T-helper 9 cell (primary cell): ENCODE measurements at regions not wholly inside any gene's neighbourhood (a gene's known extent, or its start where the extent isn't known, plus 50 kb on each side); places are given as distances from the start of the nearest gene placed in this dataset.

Source experiments
- DNase-seq: peaks from one replicate; pipeline ENCODE4 v3.0.0-alpha.2; 2020

DNA sequence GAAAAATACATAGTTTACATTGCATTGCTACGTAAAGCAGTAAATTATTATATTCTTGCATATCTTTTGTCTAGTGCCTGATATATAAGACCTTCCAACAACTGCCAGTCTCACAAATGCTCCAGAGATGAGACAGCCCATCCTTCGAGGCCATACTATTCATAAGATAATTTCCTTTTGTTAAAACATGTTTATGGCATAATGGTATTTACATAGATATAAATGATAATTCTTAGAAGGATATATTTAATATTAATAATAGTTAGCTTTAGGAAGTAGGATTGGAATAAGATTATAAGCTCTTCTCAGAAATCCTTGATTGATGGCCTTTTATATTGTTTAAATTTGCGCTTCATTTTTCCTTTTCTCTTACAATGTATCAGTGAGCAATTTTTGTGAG is 1410.1 kb upstream of the MIR17HG start:
- no peak for DNase-seq

- DNase-seq, result no peak
These were observed 1407.1 kb upstream of the MIR17HG start for GRCh38 chr13:89940383-89940782.

GRCh38 chr13:89943139-89943538 is 1404.3 kb upstream of the MIR17HG start:
- no peak for DNase-seq

DNA sequence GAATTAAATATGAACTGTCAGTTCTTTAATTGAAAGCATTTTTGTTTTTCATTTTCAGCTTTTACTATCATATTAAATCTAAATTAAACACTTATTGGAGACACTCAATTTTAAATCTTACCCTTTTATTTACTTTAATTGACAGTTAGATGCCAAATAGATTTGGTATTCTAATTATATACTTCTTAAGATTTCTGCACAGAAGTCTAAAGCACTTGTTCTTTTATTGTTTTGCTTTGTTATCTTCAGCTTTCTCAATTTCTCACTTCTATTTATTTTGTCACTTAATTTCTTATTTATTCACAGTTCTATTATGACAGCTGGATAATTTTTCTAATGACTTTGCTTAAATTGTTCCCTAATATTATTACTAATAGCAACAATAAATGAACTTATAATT is 1397.3 kb upstream of the MIR17HG start:
- no peak for DNase-seq

GRCh38 chr13:89951341-89951740 is 1396.1 kb upstream of the MIR17HG start:
- DNase-seq, result no peak

DNA sequence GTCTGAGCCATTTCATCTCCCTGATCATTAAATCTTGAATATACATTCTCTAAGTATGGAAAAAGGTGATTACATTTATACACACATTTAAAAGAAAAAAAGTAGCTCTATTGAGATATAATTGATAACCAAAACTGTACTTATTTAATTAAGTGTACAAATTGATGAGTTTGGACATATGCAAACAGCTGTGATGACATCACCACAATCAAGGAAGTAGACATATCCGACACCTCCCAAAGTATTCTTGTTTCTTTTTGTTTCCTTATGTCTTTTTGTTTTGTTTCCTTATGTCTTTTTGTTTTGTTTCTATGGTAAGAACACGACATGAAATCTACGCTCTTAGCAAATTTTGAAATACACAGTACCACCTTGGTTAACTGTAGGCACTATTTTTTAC is 1393.9 kb upstream of the MIR17HG start:
- no peak for DNase-seq

DNA sequence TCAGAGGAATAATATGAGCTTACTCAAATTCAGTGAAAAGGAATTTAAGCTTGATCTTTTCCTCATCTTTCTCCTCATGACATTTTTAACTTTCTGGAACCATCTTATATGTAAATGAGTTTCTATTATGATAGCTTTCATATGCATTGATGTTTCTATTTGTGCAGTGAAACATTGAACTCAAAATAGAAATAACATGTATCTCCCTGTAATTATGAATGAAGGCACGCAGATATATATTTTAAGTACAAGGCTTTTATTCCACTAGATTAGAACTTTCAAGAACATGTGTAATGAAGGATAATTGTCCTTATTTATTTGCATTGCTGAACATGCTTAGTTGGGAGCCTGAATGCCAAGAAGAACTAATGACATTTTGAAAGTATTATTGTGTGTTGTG is 1391.7 kb upstream of the MIR17HG start:
- no peak for DNase-seq

- DNase-seq, result no peak
These were observed 1388.4 kb upstream of the MIR17HG start for GRCh38 chr13:89959074-89959473.

GRCh38 chr13:89965252-89965651 is 1382.2 kb upstream of the MIR17HG start:
- DNase-seq, result no peak

DNA sequence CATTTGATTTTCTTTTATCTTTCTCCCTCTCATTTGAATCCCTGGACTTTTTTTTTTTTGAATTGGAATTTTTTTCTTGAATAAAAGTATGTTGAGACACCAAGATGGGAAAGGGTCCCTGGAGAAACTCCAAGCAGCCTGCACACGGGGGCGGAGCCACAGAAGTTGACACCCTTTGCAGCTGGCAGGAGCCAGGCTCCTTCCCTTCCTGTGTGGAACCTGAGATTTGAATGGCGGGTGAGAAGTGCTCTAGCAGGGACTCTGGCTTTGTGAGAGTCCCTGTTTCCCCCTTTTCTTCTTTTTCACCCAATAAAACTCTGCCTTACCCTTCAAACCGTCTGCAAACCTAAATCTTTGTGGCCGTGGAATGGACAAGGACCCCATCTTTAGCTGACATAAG is 1381.0 kb upstream of the MIR17HG start:
- no peak for DNase-seq

GRCh38 chr13:89967701-89968100 is 1379.8 kb upstream of the MIR17HG start:
- no peak for DNase-seq

GRCh38 chr13:89968470-89968869 is 1379.0 kb upstream of the MIR17HG start:
- no peak for DNase-seq

DNA sequence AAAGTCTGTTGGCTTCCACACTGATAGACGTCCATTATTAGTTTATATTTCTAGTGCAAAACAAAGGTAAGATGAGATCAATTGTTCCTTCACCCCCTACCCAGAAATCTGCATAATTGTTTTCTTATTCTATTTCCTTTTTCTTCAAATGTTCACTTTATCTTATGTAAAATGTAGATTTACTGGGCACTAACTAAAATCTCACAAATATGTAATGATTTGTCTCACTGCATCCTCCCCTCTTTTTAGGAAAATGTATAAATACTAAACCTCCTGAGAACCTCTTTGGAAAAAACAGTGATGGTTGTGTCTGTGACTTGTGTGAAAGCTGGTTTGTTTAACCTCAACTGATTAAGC is 1377.2 kb upstream of the MIR17HG start:
- no peak for DNase-seq

DNA sequence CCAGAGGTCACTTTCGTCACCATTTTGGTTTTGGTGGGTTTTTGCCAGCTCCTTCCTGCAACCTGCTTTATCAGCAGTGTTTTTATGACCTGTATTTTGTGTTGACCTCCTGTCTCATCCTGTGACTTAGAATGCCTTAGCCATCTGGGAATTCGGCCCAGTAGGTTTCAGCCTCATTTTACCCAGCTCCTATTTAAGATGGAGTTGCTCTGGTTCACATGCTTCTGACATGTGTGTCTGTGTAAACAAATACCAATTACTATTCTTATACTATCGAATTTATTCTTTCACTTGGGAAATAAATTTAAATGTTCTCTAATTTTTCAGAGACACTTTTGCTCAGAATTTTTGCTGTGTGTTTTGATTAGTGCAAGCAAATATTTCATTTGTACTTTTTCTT is 1370.3 kb upstream of the MIR17HG start:
- DNase-seq, result no peak

- no peak for DNase-seq
These were observed 1366.6 kb upstream of the MIR17HG start for GRCh38 chr13:89980896-89981295.

DNA sequence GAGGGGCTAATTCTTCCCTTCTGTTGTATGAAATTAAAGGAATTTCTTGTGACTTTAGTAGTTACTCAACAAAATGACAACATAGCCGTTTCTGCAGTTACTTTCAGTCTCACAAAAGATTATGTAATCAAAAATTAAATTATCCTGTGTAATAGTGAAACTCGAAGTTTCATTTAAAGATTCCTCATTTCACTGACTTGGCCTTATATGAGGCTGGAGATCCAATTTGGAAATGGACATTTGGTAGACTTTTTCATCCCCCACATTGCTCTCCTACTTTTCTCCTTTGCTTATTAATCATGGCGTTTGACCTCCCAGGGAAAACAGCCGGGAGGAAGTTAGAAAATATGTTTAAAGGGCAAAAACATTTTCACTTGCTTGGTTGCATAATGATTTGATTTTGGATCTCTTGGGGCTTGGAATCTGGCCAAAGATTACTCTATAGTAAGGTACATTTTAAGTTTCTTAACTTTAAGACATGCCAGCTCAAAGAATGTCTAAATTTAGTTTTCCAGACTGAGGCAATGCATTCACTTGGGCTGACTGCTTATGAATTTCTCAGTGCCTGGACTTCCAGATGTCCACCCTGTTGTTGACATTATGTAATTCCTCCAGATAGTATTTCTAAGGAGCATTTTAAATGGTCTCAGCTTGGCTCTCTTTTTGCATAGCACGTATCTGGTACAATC is 1364.9 kb upstream of the MIR17HG start:
- no peak for DNase-seq

DNA sequence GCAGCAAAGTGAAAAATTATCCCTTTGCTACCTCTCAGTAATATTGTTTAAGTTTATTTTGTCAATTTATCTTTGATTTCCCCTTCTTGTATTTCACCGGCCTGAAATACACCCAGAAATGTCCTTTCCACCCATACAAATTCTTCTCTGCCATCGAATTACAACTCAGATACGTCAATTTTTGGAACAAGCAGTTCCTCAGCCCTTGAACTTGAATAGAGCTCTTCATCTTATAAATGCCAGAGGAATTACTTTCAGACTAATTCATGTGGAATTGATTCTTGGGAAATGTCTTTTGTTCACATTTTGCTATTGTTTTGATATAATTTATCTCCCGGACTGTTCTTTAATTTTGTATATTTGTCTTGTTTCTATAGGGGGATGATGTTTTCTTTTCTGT is 1359.3 kb upstream of the MIR17HG start:
- DNase-seq, result no peak

DNA sequence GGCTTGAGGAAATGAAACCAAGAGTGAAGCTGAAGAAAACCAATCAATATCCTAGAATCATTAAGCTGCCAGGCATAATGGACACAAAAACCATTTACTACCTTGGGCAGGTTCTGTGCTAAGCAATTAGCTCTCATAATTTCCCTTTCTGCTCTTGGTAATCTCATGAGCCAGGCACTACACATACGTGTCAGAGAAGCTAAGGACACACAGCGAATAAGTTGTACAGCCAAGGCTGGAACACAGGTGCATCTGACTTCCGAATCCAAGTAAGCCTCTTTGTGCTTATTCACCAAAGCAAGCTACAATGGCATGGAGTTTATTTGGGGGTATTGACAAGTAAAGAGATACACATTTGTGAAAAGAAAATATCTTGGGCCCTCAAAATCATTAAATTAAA is 1343.9 kb upstream of the MIR17HG start:
- DNase-seq, result no peak

GRCh38 chr13:90008707-90009149 is 1338.8 kb upstream of the MIR17HG start:
- DNase-seq, result no peak

DNA sequence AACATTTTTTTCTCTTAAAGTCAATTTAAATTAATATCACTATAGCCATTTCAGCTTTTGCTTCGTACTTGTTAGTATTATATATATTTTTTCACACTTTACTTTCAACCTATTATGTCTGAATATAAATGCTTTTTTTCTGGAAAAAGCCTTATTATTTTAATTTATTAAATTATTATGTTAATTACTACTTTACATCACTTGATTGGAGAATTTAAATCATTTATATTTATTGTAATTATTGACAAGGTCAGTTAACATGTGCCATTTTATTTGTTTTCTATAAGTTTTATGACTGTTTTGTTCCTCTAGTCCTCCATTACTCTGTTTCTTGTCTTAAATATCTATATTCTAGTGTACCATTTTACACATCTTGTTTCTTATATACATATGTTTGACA is 1333.4 kb upstream of the MIR17HG start:
- DNase-seq, result no peak

DNA sequence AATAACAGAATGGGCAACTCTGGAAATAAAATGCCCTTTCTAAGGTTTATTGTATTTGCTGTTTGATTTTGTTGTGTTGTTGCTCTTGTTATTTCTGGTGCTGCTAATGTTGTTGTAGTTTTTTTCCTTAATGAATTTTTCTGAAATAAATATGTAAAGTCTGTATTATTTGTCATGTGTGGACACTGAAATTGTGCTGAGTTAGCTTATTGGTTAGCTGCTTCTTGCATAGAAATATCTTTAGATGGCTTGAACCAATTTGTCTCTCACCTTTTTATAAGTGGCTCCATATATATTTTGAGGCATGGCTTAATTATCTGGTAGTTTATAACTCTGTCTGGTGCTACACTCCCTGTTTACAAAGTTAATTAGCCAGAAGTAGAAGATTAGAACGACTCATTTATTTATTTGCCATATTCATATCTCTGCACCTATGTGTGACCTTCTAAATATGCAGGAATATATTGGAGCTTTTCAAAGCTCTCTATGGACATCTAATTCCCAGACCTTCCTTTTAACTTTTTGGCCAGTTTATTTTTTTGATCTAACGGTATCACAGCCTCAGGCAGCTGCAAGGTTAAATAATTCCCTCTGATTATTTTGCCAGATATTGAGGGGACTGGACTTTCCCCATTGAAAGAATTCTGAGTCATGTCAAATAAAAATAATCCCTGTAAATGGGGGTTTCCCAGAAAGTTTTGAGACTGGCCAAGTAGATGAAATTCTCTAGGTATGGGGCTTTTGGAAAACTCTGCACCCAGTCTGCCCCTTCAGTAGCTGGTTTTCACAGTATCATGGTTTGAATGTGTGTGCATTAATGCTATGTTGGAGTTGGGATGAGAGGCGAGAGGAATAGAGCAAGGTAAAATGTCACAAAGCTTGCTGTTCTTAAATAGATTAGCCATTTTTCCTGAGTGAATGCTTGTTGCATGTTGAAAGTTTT is 1331.7 kb upstream of the MIR17HG start:
- DNase-seq, result no peak

- no peak for DNase-seq
These were observed 1330.8 kb upstream of the MIR17HG start for GRCh38 chr13:90016688-90017087.

DNA sequence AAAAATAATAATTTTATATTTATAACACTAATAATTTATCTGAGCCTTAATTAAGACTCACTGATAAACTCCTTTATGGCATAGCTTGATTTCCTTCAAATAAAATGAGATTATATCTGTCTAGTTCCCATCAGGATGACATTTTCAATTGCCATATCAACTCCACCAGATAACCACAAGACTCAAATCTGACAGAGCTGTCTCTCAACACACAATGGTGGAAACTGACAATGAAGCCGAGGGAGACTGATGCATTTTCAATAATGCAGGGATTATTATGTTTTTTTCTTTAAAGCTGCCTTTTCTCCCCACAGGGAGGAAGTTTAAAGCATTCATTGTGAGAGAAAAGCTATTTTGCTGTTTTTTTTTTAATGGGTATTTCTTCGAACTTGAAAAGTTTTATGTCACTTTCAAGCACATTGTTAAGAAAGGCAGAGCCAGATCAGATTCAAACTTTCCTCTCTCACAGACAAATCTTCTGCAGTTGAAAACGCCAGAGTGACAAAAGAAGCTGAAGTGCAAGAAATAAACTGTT is 1326.9 kb upstream of the MIR17HG start:
- no peak for DNase-seq

- no peak for DNase-seq
These were observed 1320.1 kb upstream of the MIR17HG start for GRCh38 chr13:90027409-90027808.
